Activated CD4-positive, alpha-beta T cell treated with anti-CD3 and anti-CD28 coated beads, Interleukin-2, amount 50 U/mL, for 48 hours (primary cell): ENCODE measurements at regions not wholly inside any gene's neighbourhood (a gene's known extent, or its start where the extent isn't known, plus 50 kb on each side); places are given as distances from the start of the nearest gene placed in this dataset.
"Not testable (repeated sequence)": the region's sequence is repeated elsewhere in the genome, so short reads cannot be mapped to it uniquely, and the experiment has no call there.

Experiments
- DNase-seq, 2 experiments: peaks; one replicate each; pipeline ENCODE4 v3.0.0-alpha.2; 2020

GRCh38 chr12:75827061-75827460 lies 204.5 kb downstream of the PHLDA1 start:
- no peak for DNase-seq

- DNase-seq, result no peak
Observed at GRCh38 chr12:75825686-75826085, 205.9 kb downstream of the PHLDA1 start.

- no peak for DNase-seq
Observed at GRCh38 chr12:75823475-75823874, 208.1 kb downstream of the PHLDA1 start.

GRCh38 chr12:75822416-75822815 lies 209.2 kb downstream of the PHLDA1 start:
- no peak for DNase-seq

GRCh38 chr12:75820848-75821578 lies 210.6 kb downstream of the PHLDA1 start:
- DNase-seq, result no peak

GRCh38 chr12:75820071-75820470 lies 211.5 kb downstream of the PHLDA1 start:
- no peak for DNase-seq

- no peak for DNase-seq
Observed at GRCh38 chr12:75819512-75819911, 212.1 kb downstream of the PHLDA1 start.

GRCh38 chr12:75818863-75819262 lies 212.7 kb downstream of the PHLDA1 start:
- DNase-seq, result no peak

GRCh38 chr12:75816897-75817296 lies 214.7 kb downstream of the PHLDA1 start:
- DNase-seq, result no peak

- no peak for DNase-seq
Observed at GRCh38 chr12:75815756-75816155, 215.8 kb downstream of the PHLDA1 start.

- DNase-seq, result no peak
Observed at GRCh38 chr12:75814851-75815754, 216.5 kb downstream of the PHLDA1 start.

- DNase-seq, result no peak
Observed at GRCh38 chr12:75813072-75813471, 218.5 kb downstream of the PHLDA1 start.

GRCh38 chr12:75812271-75813018 lies 219.1 kb downstream of the PHLDA1 start:
- no peak for DNase-seq

GRCh38 chr12:75809746-75810145 lies 221.8 kb downstream of the PHLDA1 start:
- DNase-seq, result no peak

GRCh38 chr12:75807494-75807893 lies 224.1 kb downstream of the PHLDA1 start:
- no peak for DNase-seq

GRCh38 chr12:75805905-75806304 lies 225.7 kb downstream of the PHLDA1 start:
- no peak for DNase-seq

GRCh38 chr12:75805320-75805719 lies 226.3 kb downstream of the PHLDA1 start:
- DNase-seq, result no peak

- DNase-seq, result no peak
Observed at GRCh38 chr12:75798136-75798926, 233.2 kb downstream of the PHLDA1 start.

GRCh38 chr12:75795125-75795524 lies 236.5 kb downstream of the PHLDA1 start:
- DNase-seq, result no peak

- no peak for DNase-seq
Observed at GRCh38 chr12:75792687-75793086, 238.9 kb downstream of the PHLDA1 start.

- DNase-seq, result no peak
Observed at GRCh38 chr12:75790219-75790618, 241.4 kb downstream of the PHLDA1 start.

- not testable (repeated sequence) for DNase-seq
Observed at GRCh38 chr12:75787146-75787545, 244.4 kb downstream of the PHLDA1 start.

GRCh38 chr12:75786070-75786469 lies 245.5 kb downstream of the PHLDA1 start:
- no peak for DNase-seq
